Epithelial cell of prostate (primary cell): ENCODE measurements at regions not wholly inside any gene's neighbourhood (a gene's known extent, or its start where the extent isn't known, plus 50 kb on each side); places are given as distances from the start of the nearest gene placed in this dataset.
A peak's percentile ranks its signal among the peaks of the same experiment; 100 is the strongest.

ENCODE experiments used
- DNase-seq: peaks from one replicate; pipeline ENCODE4 v3.0.0-alpha.2; 2011; ENCODE audit warnings: low read depth, low spot score
- H3K27ac ChIP-seq: fragments of 450-650 bp; 2 replicates; pipeline ENCODE4 v1.5.1; 2017; ENCODE audit warnings: mild to moderate bottlenecking

GRCh38 chr15:37820380-37821128 is 113.9 kb upstream of the TMCO5A start:
- H3K27ac ChIP-seq = no peak overlapping the region

GRCh38 chr15:37823601-37824275 is 110.7 kb upstream of the TMCO5A start:
- H3K27ac ChIP-seq = no peak overlapping the region
- no peak for DNase-seq

More at GRCh38 chr15:37820380-37821128, 113.9 kb upstream of the TMCO5A start:
- DNase-seq = no peak

- no peak overlapping the region for H3K27ac ChIP-seq
- DNase-seq = peak; percentile 74
Observed at GRCh38 chr15:37824717-37825382, 109.6 kb upstream of the TMCO5A start.

- H3K27ac ChIP-seq = no peak overlapping the region
Observed at GRCh38 chr15:37837276-37837675, 97.2 kb upstream of the TMCO5A start.

GRCh38 chr15:37847776-37848175 is 86.7 kb upstream of the TMCO5A start:
- H3K27ac ChIP-seq = no peak overlapping the region
- DNase-seq = no peak

More at GRCh38 chr15:37837276-37837675, 97.2 kb upstream of the TMCO5A start:
- DNase-seq = no peak

- DNase-seq = no peak
- H3K27ac ChIP-seq = no peak overlapping the region
Observed at GRCh38 chr15:37856109-37856508, 78.3 kb upstream of the TMCO5A start.

GRCh38 chr15:37860896-37861295 is 73.5 kb upstream of the TMCO5A start:
- no peak overlapping the region for H3K27ac ChIP-seq
- no peak for DNase-seq

- DNase-seq = no peak
- H3K27ac ChIP-seq = no peak overlapping the region
Observed at GRCh38 chr15:37865687-37866086, 68.8 kb upstream of the TMCO5A start.

- DNase-seq = no peak
- H3K27ac ChIP-seq = no peak overlapping the region
Observed at GRCh38 chr15:37870711-37871110, 63.7 kb upstream of the TMCO5A start.

- H3K27ac ChIP-seq = no peak overlapping the region
- DNase-seq = no peak
Observed at GRCh38 chr15:37872661-37873060, 61.8 kb upstream of the TMCO5A start.

- H3K27ac ChIP-seq = no peak overlapping the region
- no peak for DNase-seq
Observed at GRCh38 chr15:37873336-37873735, 61.1 kb upstream of the TMCO5A start.

GRCh38 chr15:37876900-37877299 is 57.5 kb upstream of the TMCO5A start:
- H3K27ac ChIP-seq = no peak overlapping the region

GRCh38 chr15:37877851-37878741 is 56.3 kb upstream of the TMCO5A start:
- DNase-seq = no peak

More at GRCh38 chr15:37876900-37877299, 57.5 kb upstream of the TMCO5A start:
- no peak for DNase-seq

GRCh38 chr15:37880009-37880834 is 54.2 kb upstream of the TMCO5A start:
- no peak overlapping the region for H3K27ac ChIP-seq
- DNase-seq = no peak

More at GRCh38 chr15:37877851-37878741, 56.3 kb upstream of the TMCO5A start:
- H3K27ac ChIP-seq = no peak overlapping the region

GRCh38 chr15:37880835-37881153 is 53.6 kb upstream of the TMCO5A start:
- H3K27ac ChIP-seq = no peak overlapping the region
- DNase-seq = no peak

- no peak for DNase-seq
Observed at GRCh38 chr15:37881237-37882013, 53.0 kb upstream of the TMCO5A start.

GRCh38 chr15:37882640-37883039 is 51.8 kb upstream of the TMCO5A start:
- H3K27ac ChIP-seq = no peak overlapping the region
- DNase-seq = no peak

More at GRCh38 chr15:37881237-37882013, 53.0 kb upstream of the TMCO5A start:
- no peak overlapping the region for H3K27ac ChIP-seq
